ENCODE measurements at regions not wholly inside any gene's neighbourhood (a gene's known extent, or its start where the extent isn't known, plus 50 kb on each side); places are given as distances from the start of the nearest gene placed in this dataset.
"Not testable (repeated sequence)": the region's sequence is repeated elsewhere in the genome, so short reads cannot be mapped to it uniquely, and the experiment has no call there.

DNA sequence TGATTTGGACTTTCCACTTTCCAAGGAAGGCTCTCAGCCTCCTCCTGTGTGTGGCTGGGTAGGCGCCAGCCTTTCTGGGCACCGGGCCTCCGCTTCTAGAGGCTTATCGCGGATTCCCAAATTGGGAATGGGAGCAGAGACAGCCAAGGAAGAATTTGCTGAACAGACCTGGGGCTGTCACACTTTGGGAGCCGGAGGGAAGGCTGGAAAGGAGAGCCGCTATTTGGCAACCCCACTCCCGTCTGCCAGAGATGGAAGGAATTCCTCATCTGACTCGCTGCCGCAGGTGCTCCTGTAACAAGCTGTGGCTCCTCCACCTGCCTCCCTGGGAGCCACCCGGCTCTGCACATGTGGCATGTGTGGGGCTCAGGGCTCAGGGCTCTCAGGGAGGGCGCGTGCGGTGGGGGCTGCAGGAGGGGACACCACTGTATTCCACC, 50.8 kb upstream of the ECHDC3 start:
- no peak for DNase-seq (ENCODE audit: low read depth)

DNA sequence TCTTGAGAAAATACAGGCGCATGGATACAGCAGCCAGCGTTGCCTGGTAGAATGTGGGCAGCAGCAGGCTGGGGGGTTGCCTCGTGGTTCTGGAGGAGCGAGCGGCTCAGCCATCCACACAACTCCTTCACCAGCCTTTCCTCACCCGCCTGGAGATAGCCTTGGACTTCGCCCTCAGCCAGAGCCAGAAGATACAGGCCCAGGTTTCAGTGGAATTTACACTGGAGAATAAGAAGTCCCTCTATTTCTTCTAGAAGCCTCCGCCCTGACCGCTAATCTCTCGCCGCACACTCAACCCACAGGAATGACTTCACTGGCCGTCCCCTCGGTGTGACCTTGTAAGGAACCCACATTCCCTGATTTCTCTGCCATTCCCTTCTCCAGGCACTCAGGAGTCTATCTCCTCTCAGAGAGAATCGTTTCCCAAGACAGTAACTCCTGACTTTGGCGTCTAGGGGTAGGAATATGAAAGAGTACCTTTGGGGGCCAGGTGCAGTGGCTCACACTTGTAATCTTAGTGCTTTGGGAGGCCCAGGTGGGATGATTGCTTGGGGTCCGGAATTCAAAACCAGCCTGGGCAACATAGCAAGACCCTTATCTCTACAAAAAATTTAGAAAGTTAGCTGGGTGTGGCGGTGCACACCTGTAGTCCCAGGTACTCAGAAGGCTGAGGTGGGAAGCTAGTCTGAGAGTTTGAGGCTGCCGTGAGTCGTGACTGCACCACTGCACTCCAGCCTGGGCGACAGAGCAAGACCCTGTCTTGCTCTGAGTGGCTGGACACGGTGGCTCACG, 52.0 kb upstream of the ECHDC3 start:
- DNase-seq (ENCODE audit: low read depth), result no peak

DNA sequence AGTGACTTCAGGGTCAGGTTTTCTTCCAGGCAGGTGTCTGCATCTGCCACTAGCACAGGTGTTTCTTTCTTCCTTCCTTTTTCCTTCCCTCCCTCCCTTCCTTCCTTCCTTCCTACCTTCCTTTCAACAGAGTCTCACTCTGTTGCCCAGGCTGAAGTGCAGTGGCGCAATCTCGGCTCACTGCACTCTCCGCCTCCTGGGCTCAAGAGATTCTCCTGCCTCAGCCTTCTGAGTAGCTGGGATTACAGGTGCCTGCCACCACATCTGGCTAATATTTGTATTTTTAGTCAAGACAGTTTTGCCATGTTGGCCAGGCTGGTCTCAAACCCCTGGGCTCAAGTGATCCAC, 53.8 kb upstream of the ECHDC3 start:
- not testable (repeated sequence) for DNase-seq (ENCODE audit: low read depth)

DNA sequence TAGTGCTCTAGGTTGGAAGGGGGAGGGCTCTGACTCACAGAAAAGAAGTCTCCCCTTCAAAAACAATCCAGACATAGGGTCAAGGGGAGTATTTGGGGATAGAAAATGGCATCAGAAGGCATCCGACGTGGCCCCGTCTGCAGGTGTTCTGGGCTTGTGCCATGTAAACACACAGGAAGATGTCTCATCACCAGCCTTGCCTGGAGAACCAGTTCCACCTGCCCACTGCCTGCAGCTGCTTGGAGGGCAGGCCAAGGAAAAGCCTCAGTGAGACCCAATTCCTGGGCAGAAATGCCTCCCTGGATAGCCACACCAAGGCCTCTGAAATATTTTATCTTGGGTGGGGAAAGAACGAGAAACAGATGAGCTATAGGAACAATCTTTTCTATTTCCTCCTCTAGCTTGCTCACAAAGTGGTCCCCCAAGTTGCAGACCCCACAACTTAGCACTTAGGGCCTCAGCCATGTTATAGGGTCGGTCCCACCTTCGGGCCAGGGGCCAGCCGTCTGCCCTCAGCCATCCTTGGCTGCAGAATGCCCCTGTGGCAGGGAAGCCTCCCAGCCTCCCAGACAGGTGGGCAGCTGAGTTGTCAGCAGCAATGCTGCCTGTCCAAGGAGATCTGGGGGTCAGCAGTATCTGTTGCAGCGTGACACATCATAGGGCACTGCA, 54.3 kb upstream of the ECHDC3 start:
- no peak for DNase-seq (ENCODE audit: low read depth)

DNA sequence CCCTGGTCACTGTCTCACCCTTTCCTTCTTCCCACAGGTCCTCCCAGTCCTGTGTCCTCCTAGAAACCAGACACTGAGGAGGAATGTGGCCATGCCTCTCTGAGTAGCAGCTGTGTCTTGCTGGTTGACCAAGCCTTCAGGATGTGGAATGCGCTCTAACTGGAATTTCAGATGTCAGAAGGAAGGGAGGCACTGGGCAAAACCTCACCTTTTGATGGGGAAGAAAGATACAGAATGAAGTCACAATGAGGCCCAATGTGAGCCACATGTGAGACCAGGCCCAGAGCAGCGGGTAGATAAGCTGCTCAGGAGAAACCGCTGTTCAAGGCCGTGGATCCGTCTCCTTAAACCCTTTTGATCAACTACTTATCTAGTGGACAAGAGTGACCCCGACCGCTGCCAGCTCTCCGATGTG, 54.8 kb upstream of the ECHDC3 start:
- no peak for DNase-seq (ENCODE audit: low read depth)

DNA sequence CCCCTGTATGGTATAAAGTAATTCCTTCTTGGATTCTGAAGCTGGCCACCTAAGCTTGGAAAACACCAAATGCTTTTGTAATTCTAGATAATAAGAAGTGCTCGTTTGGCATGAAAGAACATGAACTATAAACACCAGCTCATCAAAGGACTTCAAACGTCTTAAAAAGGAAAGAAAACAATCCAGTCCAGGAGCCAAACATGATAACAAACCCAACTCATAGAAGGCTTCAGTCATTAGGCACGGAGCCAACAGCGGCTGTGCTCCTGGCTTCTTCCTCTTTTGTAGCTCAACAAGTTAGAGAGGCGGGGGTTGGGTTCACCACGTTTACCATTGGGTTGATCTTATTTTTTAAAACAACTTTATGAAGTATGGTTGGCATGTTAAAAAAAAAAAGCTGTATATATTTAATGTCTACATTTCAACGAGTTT, 56.4 kb upstream of the ECHDC3 start:
- DNase-seq (ENCODE audit: low read depth), result no peak

DNA sequence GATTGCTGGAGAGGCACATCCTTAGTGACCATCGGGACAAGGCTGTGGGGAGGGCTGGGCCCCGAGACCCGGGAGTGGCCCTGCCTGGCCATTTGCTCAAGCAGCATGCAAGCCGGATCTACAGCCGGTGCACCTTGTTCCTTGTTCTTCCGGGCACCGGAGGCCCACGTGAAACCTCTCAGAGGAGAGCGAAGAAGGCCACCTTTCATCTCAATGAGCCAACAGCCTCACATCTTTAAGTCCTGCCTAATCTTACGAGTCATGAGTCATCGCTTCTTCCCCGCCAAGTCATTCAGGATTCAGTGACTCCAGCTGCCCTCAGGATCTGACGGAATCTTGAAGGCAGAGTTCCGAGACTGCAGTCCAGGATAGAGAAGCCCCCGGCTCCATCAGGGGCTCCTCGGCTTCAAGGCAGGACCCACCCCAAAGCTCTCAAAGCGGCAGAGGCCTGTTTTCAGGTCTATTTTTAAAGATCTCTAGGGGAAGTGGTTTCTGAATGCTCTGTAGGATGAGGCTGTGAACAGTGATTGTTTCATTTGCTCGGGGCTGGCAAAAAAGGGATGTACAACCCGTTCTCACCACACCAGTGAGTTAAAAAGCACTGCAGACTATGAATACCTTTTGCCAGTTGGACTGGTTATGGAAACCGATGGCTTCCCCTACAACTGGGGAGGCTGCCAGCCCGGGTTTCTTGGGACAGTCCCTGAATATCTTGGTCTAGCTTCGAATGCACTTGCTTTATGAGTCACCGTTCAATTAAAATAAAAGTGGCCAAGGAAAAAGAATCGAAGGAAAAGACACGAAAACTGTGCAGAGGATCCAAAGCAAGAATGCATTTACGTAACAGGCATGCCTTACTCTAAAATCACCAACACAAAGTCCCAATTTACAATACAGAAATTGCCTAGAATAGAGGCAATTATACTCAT, 57.2 kb upstream of the ECHDC3 start:
- DNase-seq (ENCODE audit: low read depth), result peak; percentile 47

DNA sequence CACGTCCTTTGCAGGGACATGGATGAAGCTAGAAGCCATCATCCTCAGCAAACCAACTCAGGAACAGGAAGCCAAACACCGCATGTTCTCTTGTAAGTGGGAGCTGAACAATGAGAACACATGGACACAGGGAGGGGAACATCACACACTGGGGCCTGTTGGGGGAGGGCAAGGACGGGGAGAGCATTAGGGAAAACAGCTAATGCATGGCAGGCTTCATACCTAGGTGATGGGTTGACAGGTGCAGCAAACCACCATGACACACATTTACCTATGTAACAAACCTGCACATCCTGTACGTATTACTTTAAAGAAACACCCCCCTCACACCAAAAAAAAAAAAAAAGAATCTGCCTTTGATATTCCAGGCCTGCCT, 57.9 kb upstream of the ECHDC3 start:
- DNase-seq (ENCODE audit: low read depth), result not testable (repeated sequence)

DNA sequence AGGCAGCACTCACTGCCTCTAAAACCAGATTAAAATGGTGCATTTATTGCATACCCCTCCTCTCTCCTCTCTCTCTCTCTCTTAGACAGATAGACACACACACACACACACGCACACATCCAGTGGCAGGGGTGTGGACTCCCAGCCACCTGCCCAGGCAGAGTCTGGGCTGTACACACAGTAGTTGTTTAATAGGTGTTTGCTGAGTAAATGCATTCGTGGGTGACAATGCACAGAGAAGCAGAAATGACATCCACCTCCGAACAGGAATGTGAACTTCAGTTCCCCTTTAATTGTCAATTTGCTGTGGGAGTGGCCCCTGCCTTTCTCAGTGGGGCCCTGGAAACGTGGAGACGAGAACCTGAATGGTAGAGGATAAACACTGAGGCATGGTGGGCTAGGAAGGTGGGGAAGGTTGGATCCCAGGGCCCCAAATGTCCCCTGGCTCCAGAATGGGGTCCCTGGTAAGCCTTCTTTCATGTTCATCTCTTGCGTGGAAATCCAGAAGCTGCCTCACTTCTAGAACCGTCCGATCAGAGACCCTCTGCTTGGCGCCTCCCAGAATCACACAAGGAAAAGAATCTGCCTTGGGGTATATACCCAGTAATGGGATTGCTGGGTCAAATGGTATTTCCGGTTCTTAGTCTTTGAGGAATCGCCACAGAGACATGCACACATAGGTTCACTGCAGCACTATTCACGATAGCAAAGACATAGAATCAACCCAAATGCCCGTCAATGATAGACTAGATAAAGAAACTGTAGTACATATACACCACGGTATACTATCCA, 58.5 kb upstream of the ECHDC3 start:
- DNase-seq (ENCODE audit: low read depth), result no peak

DNA sequence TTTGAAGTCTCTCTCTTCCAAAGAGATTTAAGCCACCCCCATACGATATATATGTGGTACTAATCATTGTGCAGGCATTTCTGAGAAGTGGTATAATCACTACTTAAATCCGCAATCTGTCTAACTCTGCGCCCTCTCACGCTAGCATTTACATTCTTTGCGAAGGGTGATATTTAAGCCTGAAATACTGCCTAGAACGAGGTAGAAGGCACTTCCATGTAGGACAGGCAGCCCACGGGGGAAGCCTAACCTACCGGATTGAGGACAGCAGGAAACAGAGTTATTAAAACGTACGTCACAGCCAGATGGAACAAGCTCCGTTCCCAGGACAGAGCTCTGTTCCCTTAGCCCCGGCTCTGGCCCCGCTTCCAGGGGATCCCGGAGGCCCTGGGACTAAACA, 59.3 kb upstream of the ECHDC3 start:
- DNase-seq (ENCODE audit: low read depth), result no peak

DNA sequence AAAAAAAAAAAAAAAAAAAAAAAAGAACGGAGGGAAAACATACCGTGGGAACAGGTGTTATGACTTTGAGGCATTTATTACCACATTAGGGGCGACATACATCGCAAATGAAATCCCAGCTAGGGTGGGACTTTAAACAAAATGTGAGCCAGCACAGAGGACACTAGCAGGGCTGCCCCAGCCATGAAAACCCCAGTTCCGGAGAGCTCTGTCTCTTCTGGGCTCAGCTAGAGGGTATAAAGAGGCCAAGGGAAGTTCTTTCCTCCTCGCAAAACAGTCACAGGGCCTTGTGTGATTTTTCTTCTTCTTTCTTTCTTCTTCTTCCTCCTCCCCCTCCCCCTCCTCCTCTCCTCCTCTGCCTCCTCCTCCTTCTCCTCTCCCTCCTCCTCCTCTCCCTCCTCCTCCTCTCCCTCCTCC, 59.9 kb upstream of the ECHDC3 start:
- no peak for DNase-seq (ENCODE audit: low read depth)

DNA sequence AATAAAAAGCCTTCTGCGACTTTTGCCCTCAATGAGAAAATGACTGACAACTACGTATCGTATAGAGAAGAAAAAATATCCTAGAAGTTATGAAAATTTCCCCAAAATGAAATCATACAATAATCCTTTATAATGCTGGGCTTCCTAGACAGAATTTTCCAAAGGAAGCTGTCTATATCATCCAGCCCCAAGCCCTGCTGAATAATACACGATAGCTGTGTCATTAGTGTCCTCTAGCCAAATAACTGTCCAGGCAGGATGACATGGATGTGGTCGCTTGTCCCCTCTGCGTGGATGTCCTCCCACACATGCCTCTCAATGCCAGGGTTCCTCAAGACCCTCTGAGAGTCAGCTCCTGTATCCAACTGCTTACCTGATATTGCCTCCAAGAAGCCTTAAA, 61.7 kb upstream of the ECHDC3 start:
- DNase-seq (ENCODE audit: low read depth), result no peak

DNA sequence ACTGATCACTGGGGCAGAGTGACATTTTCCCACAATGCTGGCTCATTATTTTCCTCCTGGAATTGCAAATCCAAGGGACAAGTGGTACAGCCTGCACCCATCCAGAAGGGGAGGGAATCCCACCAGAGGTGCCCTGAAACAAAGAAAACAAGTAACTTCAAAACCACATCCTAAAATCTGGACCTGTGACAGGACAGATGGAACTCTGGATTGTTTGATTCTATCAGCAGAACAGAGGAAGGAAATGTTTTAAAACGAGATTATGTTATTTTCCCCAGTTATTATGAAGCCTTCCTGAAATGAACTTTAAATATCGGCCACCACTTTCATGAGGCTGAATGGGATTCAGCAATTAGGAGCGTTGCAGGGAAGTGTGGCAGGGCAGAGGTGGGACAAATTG, 62.2 kb upstream of the ECHDC3 start:
- DNase-seq (ENCODE audit: low read depth), result no peak

DNA sequence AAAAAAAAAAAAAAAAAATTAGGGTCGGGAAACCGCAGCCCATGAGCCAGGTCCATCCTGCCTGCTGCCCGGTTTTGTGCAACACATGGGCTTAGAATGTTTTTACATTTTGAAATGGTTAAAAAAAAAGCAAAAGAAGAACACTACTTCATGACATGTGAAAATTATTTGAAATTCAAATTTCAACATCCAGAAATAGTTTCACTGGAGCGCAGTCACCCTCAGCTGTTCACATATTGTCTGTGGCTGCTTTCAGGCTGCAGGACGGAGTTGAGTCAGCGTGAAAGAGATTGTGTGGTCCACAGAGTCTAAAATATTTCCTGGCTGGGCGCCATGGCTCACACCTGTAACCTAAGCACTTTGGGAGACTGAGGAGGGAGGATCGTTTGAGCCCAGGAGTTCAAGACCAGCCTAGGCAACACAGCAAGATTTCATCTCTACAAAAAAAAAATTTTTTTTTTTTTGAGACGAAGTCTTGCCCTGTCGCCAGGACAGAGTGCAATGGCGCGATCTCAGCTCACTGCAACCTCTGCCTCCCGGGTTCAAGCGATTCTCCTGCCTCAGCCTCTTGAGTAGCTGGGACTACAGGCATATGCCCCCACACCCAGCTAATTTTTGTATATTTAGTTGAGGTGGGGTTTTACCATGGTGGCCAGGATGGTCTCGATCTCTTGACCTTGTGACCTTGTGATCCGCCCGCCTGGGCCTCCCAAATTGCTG, 63.9 kb upstream of the ECHDC3 start:
- DNase-seq (ENCODE audit: low read depth), result peak; percentile 9

DNA sequence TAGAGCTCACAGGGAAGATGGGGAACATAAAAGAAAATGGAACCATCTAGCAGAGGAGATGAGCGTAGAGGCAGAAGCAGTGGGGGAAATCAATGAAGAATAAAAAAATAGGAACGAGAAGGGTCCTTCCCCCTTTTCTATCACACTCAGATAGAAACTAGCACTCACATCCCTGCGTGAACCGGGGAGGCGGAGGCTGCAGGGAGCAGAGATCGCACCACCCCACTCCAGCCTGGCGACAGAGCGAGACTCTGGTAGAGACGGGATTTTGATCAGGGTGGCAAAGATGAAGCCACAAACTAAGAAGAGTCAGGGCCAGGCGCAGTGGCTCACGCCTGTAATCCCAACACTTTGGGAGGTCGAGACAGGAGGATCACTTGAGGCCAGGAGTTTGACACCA, 64.7 kb upstream of the ECHDC3 start:
- no peak for DNase-seq (ENCODE audit: low read depth)

DNA sequence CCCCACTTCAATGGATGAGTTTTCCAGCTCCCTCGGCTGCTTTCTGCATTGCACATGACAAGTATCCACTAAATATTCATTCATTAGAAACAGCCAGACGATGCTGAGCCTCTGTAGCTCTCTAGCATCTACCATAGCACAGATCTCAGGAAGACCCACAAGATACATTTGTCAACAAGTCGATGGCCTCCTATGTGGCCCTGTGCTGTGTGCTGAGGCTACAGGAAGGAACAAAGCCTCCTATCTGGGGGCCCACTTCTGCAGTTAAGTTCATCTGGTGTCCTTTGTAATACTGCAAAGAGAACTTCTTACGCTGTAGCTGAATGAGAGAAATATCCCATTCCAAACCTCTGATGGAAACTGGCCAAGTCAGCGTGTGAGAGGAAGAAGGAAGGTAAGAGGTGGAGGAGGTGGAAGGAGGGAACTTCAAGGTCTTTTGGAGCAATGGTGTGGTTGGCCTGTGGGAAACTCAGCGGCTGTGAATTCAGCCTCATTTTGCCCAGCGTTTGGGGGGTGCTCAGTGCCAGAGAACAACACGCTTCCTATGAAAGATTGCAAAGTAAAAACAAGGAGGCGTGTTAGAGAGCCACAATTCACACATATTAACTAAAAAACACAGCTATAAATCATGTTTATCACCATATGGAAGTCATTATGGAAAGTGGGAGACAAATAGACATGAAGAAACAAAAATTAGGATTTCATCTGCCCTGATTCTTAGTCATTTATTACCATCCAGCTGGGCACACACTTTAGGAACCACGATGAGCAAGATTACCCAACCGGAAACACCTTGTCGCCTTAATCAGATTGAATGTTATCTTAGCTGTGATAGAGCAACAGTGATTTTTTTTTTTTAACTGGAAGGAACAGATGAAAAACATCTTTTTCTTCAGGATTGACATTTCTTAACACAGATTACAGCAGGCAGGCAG, 62.2 kb upstream of the USP6NL start:
- no peak for DNase-seq (ENCODE audit: low read depth)

DNA sequence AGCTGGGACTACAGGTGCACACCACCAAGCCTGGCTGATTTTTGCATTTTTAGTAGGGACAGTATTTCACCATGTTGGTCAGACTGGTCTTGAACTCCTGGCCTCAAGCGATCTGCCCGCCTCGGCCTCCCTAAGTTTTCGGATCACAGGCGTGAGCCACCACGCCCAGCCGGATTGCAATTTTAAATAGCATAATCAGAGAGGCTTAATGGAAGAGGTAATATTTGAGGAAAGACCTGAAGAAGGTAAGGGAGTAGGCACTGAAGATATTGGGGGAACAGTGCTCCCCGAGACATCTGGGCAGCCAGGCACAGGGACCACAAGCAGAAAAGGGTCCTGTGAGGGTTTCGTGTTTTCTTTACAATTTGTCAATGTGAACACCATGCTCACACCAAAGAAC, 61.4 kb upstream of the USP6NL start:
- no peak for DNase-seq (ENCODE audit: low read depth)

DNA sequence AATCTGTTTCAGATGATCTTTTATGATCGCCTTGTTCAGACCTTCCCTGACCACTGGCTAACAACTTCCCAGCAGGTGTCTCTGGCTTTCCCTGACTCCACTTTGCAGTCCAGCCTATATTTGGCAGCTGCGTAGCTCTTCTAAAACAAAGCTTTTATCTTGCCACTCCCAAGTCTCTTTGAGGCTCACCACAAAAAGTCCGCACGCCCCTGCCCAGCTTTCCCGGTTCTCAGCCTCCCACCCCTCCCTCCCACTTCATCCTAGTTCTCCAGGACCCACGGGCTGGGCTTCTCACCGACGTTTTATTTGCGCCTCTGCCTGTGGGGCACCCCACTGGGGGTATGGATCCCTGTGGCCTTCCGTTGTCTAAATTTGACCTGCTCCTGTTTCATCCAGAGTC, 58.9 kb upstream of the USP6NL start:
- DNase-seq (ENCODE audit: low read depth), result no peak

DNA sequence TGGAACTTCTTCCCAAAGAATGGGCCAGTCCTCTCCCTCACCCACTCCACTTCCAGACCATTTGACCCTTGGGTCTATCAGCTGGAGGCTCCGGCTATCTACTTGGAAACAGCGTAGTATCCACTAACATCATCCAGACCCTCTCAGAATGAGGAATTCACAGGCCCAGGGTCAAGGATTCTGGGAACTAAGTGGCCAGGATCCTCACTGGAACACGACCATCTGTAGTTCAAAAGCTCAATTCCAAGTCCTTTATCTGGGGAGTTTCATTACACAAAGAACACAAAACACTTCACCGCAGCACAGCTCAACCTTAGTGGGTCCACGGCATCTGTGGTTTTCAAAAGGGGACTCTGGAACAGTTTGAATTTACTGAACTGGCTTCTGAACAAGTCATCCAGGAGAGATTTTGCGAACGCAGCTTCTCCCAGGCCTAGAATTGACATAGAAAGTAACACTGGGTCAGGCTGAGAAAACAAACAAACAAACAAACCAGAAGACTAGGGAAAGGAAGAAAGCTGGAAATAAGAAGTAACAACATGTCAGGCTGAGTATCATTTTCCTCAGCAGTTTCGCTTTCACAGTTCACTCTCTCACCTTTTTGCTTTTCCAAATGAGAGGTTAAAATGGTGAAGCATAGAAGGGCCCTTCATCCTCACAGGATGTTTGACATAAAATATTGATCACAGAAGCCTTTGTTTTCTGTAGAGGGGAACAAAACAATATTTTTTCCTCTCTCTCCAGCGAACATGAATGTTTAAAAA, 57.6 kb upstream of the USP6NL start:
- DNase-seq (ENCODE audit: low read depth), result no peak
